HG03457 (cell line): ENCODE measurements at regions not wholly inside any gene's neighbourhood (a gene's known extent, or its start where the extent isn't known, plus 50 kb on each side); places are given as distances from the start of the nearest gene placed in this dataset.

ENCODE experiments used
- ATAC-seq: cut with Tn5 transposase; IDR thresholded peaks from one replicate; pipeline ENCODE4 v1.9.1; 2021; ENCODE audit warnings: moderate number of reproducible peaks; ENCODE audit not compliant: unreplicated experiment

GRCh38 chr1:189336115-189337100 is 1141.3 kb downstream of the BRINP3 start:
- ATAC-seq = no peak

GRCh38 chr1:189349607-189350006 is 1128.1 kb downstream of the BRINP3 start:
- no peak for ATAC-seq

GRCh38 chr1:189350983-189351616 is 1126.6 kb downstream of the BRINP3 start:
- ATAC-seq = no peak

GRCh38 chr1:189351960-189352359 is 1125.7 kb downstream of the BRINP3 start:
- no peak for ATAC-seq

GRCh38 chr1:189356206-189356605 is 1121.5 kb downstream of the BRINP3 start:
- no peak for ATAC-seq

GRCh38 chr1:189357317-189357716 is 1120.3 kb downstream of the BRINP3 start:
- no peak for ATAC-seq

GRCh38 chr1:189369612-189370011 is 1108.1 kb downstream of the BRINP3 start:
- no peak for ATAC-seq

- ATAC-seq = no peak
Measured at GRCh38 chr1:189374816-189375215, 1102.8 kb downstream of the BRINP3 start.

GRCh38 chr1:189405419-189405818 is 1072.2 kb downstream of the BRINP3 start:
- no peak for ATAC-seq

- ATAC-seq = no peak
Measured at GRCh38 chr1:189409774-189410173, 1067.9 kb downstream of the BRINP3 start.

- ATAC-seq = no peak
Measured at GRCh38 chr1:189424746-189425331, 1052.8 kb downstream of the BRINP3 start.

GRCh38 chr1:189429610-189430009 is 1048.1 kb downstream of the BRINP3 start:
- ATAC-seq = no peak

GRCh38 chr1:189431447-189431846 is 1046.2 kb downstream of the BRINP3 start:
- ATAC-seq = no peak

- ATAC-seq = no peak
Measured at GRCh38 chr1:189432753-189433152, 1044.9 kb downstream of the BRINP3 start.

- ATAC-seq = no peak
Measured at GRCh38 chr1:189434461-189434860, 1043.2 kb downstream of the BRINP3 start.

- ATAC-seq = no peak
Measured at GRCh38 chr1:189435398-189435797, 1042.3 kb downstream of the BRINP3 start.

GRCh38 chr1:189438808-189439207 is 1038.9 kb downstream of the BRINP3 start:
- no peak for ATAC-seq

GRCh38 chr1:189463166-189463565 is 1014.5 kb downstream of the BRINP3 start:
- ATAC-seq = no peak

- no peak for ATAC-seq
Measured at GRCh38 chr1:189496768-189497167, 980.9 kb downstream of the BRINP3 start.

- ATAC-seq = no peak
Measured at GRCh38 chr1:189499736-189500135, 977.9 kb downstream of the BRINP3 start.

GRCh38 chr1:189500778-189501177 is 976.9 kb downstream of the BRINP3 start:
- ATAC-seq = no peak

- ATAC-seq = no peak
Measured at GRCh38 chr1:189510827-189511226, 966.8 kb downstream of the BRINP3 start.
